ENCODE measurements at regions not wholly inside any gene's neighbourhood (a gene's known extent, or its start where the extent isn't known, plus 50 kb on each side); places are given as distances from the start of the nearest gene placed in this dataset.

DNA sequence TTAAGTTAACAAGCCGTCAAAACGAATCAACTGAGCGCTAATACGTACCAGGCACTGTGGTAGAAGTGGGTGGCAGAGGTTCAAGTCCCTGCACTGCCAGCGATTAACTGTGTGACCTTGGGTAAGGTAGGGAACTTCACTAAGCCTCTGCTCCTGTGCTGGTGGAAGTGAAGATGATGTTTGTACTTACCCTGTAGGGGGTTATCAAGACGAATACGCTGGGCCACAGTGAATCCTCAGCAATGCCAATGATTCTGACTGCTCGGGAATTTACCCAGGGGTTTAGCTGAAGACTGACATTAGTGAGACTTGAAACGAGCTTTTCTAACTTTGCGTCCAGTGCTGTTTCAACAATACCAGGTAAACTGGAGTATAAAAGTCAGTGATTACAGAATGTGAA lies 305.3 kb downstream of the FGF9 start:
- BruUV-seq (replicated peaks), result no TSS peak
- intact Hi-C loops (cut with micrococcal nuclease; ENCODE audit: unreplicated experiment), result no loop called here
- no peaks in the 10 kb centered on the region for H3K36me3 ChIP-seq (ENCODE audit: low read depth)
- H3K4me3 ChIP-seq, result no peak overlapping the region
- H4K20me1 ChIP-seq (ENCODE audit: insufficient read depth), result no peaks in the 10 kb centered on the region; the same call in 1 of the 2 replicates
- no peak overlapping the region for H2AFZ ChIP-seq
- no peaks in the 10 kb centered on the region for H3F3A ChIP-seq (ENCODE audit: insufficient read depth, low read depth)
- H3K9me2 ChIP-seq (ENCODE audit: insufficient read depth), result no peaks in the 10 kb centered on the region
- no peaks in the 10 kb centered on the region for H3K4me1 ChIP-seq (replicated peaks; ENCODE audit: insufficient read depth)
- no peak overlapping the region for H3K4me2 ChIP-seq
- ChIA-PET CTCF (no interaction called here), POLR2A (ENCODE audit: unreplicated experiment) (no interaction called here)
- no peak for TF ChIP-seq EZH2 (IDR thresholded peaks at IDR 0.05; ENCODE audit: low read depth)
- TF ChIP-seq, protein P1, sequence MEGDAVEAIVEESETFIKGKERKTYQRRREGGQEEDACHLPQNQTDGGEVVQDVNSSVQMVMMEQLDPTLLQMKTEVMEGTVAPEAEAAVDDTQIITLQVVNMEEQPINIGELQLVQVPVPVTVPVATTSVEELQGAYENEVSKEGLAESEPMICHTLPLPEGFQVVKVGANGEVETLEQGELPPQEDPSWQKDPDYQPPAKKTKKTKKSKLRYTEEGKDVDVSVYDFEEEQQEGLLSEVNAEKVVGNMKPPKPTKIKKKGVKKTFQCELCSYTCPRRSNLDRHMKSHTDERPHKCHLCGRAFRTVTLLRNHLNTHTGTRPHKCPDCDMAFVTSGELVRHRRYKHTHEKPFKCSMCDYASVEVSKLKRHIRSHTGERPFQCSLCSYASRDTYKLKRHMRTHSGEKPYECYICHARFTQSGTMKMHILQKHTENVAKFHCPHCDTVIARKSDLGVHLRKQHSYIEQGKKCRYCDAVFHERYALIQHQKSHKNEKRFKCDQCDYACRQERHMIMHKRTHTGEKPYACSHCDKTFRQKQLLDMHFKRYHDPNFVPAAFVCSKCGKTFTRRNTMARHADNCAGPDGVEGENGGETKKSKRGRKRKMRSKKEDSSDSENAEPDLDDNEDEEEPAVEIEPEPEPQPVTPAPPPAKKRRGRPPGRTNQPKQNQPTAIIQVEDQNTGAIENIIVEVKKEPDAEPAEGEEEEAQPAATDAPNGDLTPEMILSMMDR (conservative IDR thresholded peaks at IDR 0.05), result no peak
- H3K27ac ChIP-seq, result no peak overlapping the region
- H3K79me2 ChIP-seq (ENCODE audit: low read depth), result no peaks in the 10 kb centered on the region
- H3K27me3 ChIP-seq (ENCODE audit: insufficient read depth, low read depth), result peaks cover 77% of the 10 kb centered on the region
- H3K9me3 ChIP-seq (ENCODE audit: insufficient read depth, low read depth), result no peaks in the 10 kb centered on the region
- DNase-seq, result no peak

DNA sequence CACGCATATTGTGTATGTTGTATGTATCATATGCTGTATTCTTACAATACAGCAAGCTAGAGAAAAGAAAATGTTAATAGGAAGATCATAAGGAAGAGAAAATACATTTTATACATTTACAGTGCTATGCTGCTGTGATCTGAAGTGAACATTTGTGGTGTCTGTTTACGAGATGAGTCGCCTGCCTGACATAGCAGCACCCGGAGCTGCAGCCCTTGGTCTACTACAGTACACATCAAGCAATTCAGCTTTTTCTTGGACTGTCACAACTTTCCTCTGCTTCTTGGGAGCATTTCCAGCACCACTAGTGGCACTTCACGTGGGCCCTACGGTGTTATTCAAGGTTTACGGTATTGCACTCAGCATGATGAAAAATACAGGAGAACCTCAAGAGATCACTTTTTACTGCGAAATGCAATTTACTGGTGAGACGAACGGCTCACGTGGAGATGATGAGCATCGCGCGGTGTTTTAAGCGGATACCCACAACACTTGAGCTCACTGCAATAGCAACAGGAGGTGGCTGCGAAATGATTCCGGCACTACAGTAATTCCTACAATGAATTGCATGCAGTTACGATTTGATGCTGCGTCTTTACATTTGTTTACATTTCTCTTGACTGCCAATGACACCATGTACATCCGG lies 308.4 kb downstream of the FGF9 start:
- TF ChIP-seq, protein P1 (conservative IDR thresholded peaks at IDR 0.05), result no peak
- no peak for TF ChIP-seq EZH2 (IDR thresholded peaks at IDR 0.05; ENCODE audit: low read depth)
- intact Hi-C loops (cut with micrococcal nuclease; ENCODE audit: unreplicated experiment), result no loop called here
- H4K20me1 ChIP-seq (ENCODE audit: insufficient read depth), result no peaks in the 10 kb centered on the region; the same call in 1 of the 2 replicates
- peaks cover 75% of the 10 kb centered on the region for H3K27me3 ChIP-seq (ENCODE audit: insufficient read depth, low read depth)
- DNase-seq, result no peak
- no peak overlapping the region for H3K4me3 ChIP-seq
- no TSS peak for BruUV-seq (replicated peaks)
- no peaks in the 10 kb centered on the region for H3K4me1 ChIP-seq (replicated peaks; ENCODE audit: insufficient read depth)
- CTCF ChIA-PET, result no interaction called here
- H3F3A ChIP-seq (ENCODE audit: insufficient read depth, low read depth), result no peaks in the 10 kb centered on the region
- no peaks in the 10 kb centered on the region for H3K36me3 ChIP-seq (ENCODE audit: low read depth)
- H3K79me2 ChIP-seq (ENCODE audit: low read depth), result no peaks in the 10 kb centered on the region
- H2AFZ ChIP-seq, result no peak overlapping the region
- no peak overlapping the region for H3K4me2 ChIP-seq
- H3K9me2 ChIP-seq (ENCODE audit: insufficient read depth), result no peaks in the 10 kb centered on the region
- no peak overlapping the region for H3K27ac ChIP-seq
- POLR2A ChIA-PET (ENCODE audit: unreplicated experiment), result no interaction called here
- no peaks in the 10 kb centered on the region for H3K9me3 ChIP-seq (ENCODE audit: insufficient read depth, low read depth)

DNA sequence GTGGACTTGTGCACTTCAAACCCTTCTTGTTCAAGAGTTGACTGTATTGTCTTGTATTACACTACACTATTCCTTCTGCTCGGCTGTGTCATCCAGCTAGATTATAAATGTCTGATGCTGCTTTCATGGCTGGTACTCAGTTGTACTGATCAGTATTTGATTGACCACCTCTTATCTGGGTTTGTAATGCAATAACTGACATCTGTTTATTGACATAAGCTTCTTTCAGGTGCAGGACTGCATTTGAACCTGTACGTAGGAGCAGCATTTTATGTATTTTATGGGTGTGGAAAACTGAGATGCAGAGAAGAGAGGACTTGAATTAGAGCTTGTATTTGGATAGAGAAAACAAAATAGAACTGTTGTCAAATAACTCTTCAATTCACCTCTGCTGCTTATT lies 309.2 kb downstream of the FGF9 start:
- H3K9me3 ChIP-seq (ENCODE audit: insufficient read depth, low read depth), result no peaks in the 10 kb centered on the region
- H3K4me1 ChIP-seq (replicated peaks; ENCODE audit: insufficient read depth), result no peaks in the 10 kb centered on the region
- no peaks in the 10 kb centered on the region for H3K36me3 ChIP-seq (ENCODE audit: low read depth)
- H3K79me2 ChIP-seq (ENCODE audit: low read depth), result no peaks in the 10 kb centered on the region
- BruUV-seq (replicated peaks), result no TSS peak
- no peak overlapping the region for H2AFZ ChIP-seq
- peaks cover 76% of the 10 kb centered on the region for H3K27me3 ChIP-seq (ENCODE audit: insufficient read depth, low read depth)
- H3K4me3 ChIP-seq, result no peak overlapping the region
- intact Hi-C loops (cut with micrococcal nuclease; ENCODE audit: unreplicated experiment), result no loop called here
- no peak overlapping the region for H3K4me2 ChIP-seq
- no peaks in the 10 kb centered on the region; the same call in 1 of the 2 replicates for H4K20me1 ChIP-seq (ENCODE audit: insufficient read depth)
- no peaks in the 10 kb centered on the region for H3K9me2 ChIP-seq (ENCODE audit: insufficient read depth)
- H3F3A ChIP-seq (ENCODE audit: insufficient read depth, low read depth), result no peaks in the 10 kb centered on the region
- TF ChIP-seq, protein P1 (conservative IDR thresholded peaks at IDR 0.05), result no peak
- no peak for TF ChIP-seq EZH2 (IDR thresholded peaks at IDR 0.05; ENCODE audit: low read depth)
- no peak for DNase-seq
- ChIA-PET CTCF (no interaction called here), POLR2A (ENCODE audit: unreplicated experiment) (no interaction called here)
- H3K27ac ChIP-seq, result no peak overlapping the region
